HUES64 (cell line): ENCODE measurements at regions not wholly inside any gene's neighbourhood (a gene's known extent, or its start where the extent isn't known, plus 50 kb on each side); places are given as distances from the start of the nearest gene placed in this dataset.

ENCODE experiments used
- H3K27ac ChIP-seq: 2 replicates; pipeline ENCODE4 v1.7.0; 2013; ENCODE audit warnings: low read depth, low read length, inconsistent platforms
- H3K27me3 ChIP-seq: 2 replicates; pipeline ENCODE4 v1.6.1; 2013; ENCODE audit warnings: mild to moderate bottlenecking, low read length; ENCODE audit not compliant: insufficient read depth
- H3K36me3 ChIP-seq: 2 replicates; pipeline ENCODE4 v1.6.1; 2013; ENCODE audit warnings: mild to moderate bottlenecking, low read length; ENCODE audit not compliant: insufficient read depth
- H3K4me1 ChIP-seq: 2 replicates; pipeline ENCODE4 v1.6.1; 2013; ENCODE audit warnings: mild to moderate bottlenecking, low read length, moderate library complexity; ENCODE audit not compliant: insufficient read depth
- H3K4me3 ChIP-seq: 2 replicates; pipeline ENCODE4 v1.5.1; 2013; ENCODE audit warnings: mild to moderate bottlenecking, low read length, moderate library complexity
- H3K9ac ChIP-seq: 2 replicates; pipeline ENCODE4 v1.6.1; 2013; ENCODE audit warnings: mild to moderate bottlenecking, low read depth, low read length
- H3K9me3 ChIP-seq: 2 replicates; pipeline ENCODE4 v1.6.1; 2013; ENCODE audit warnings: low read depth, low read length; ENCODE audit not compliant: insufficient read depth
- WGBS: fragments of 150-250, 120-280 bp; methylation state at CpG from one replicate; pipeline ENCODE4 v1.1.7; 2013; ENCODE audit warnings: missing lambda C conversion rate; 5-methylcytosine and 5-hydroxymethylcytosine counted together

DNA sequence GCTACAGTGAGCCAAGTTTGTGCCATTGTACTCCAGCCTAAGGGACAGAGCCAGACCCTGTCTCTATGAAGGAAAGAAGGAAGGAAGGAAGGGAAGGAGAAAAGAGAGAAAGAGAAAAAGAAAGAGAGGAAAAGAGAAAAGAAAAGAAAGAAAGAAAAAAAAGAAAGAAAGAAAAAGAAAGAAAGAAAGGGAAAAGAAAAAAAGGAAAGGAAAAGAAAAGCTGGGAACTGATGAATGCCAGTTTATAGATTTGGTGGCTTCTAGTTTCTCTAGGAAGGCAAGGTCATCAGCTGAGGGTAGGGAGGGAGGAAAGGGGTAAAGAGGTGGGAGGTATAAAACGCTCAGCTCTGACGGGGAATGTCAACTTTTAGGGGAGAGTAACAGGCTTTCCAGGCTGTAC is 62.3 kb upstream of the AKT3 start:
- no peaks in the 10 kb centered on the region for H3K4me1 ChIP-seq
- no peak overlapping the region for H3K4me3 ChIP-seq
- no peak overlapping the region for H3K9ac ChIP-seq
- H3K36me3 ChIP-seq = no peaks in the 10 kb centered on the region
- 90% methylated on average over 2 of the region's 2 CpGs for WGBS
- H3K27ac ChIP-seq = no peak overlapping the region
- H3K9me3 ChIP-seq = no peaks in the 10 kb centered on the region
- H3K27me3 ChIP-seq = peaks cover 20% of the 10 kb centered on the region

DNA sequence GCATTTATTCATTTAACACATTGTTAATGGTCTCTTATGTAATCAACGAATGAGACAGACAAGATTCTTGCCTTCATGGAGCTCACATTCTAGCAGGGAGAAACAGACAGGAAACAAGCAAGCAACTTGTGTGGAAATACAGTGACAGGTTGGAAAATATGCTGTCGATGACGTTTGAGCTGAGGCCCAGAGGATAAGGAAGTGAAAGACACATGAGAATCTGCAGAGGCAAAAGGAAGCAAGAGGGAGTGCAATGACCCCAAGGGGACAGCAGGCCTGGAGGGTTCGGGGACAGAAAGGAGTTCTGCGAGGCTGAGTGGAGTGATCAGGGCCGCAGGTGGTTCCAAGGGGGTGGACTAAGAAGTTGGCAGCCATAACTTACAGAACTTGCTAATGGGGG is 60.6 kb upstream of the AKT3 start:
- Histone ChIP-seq H3K4me3 (no peak overlapping the region), H3K27me3 (peaks cover 3% of the 10 kb centered on the region), H3K27ac (no peak overlapping the region), H3K36me3 (no peaks in the 10 kb centered on the region), H3K4me1 (no peaks in the 10 kb centered on the region), H3K9me3 (no peaks in the 10 kb centered on the region), H3K9ac (no peak overlapping the region)
- WGBS = 91% methylated on average over 6 of the region's 6 CpGs

DNA sequence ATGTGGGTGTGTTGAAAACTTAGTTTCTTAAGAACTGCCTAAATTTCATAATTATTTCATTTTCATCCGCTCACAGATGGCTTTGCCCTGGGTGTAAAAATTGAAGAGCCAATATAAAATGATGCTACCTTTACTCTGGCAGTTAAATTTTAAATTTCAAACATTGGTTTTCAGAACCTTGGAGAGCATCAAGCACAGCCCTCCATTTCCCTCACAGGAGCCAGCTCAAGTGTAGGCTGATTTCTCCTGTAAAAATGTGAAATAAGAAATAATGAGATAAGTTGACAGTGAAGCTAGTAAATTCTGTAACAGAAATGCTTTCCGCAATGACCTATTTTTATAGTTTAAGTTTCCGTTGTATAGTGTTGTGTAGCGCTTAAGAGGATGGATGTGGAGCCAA is 53.9 kb upstream of the AKT3 start:
- no peaks in the 10 kb centered on the region for H3K27me3 ChIP-seq
- no peak overlapping the region for H3K27ac ChIP-seq
- 98% methylated on average over 3 of the region's 4 CpGs for WGBS
- H3K9ac ChIP-seq = no peak overlapping the region
- H3K9me3 ChIP-seq = no peaks in the 10 kb centered on the region
- H3K4me1 ChIP-seq = no peaks in the 10 kb centered on the region
- H3K4me3 ChIP-seq = no peak overlapping the region
- no peaks in the 10 kb centered on the region for H3K36me3 ChIP-seq

DNA sequence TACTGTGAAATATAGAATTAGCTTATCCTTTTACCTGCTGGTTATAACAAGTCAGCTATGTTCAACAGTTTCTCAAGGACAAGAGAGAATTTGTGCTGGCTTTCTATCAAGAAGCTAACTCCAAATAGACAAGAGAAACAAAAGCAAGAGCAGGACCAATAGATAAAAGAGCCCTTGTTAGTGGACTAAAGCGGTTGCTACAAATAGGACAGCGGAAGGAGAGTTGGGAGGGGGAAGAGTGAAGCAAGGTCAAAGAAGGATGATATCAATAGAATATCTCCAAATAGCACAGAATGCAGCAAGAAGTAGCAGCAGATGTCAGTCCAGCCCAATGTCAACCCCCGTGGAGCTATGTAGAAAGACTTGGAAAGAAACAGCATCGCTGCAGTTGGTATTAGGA is 53.0 kb upstream of the AKT3 start:
- no peaks in the 10 kb centered on the region for H3K9me3 ChIP-seq
- WGBS = 88% methylated on average over 4 of the region's 4 CpGs

DNA sequence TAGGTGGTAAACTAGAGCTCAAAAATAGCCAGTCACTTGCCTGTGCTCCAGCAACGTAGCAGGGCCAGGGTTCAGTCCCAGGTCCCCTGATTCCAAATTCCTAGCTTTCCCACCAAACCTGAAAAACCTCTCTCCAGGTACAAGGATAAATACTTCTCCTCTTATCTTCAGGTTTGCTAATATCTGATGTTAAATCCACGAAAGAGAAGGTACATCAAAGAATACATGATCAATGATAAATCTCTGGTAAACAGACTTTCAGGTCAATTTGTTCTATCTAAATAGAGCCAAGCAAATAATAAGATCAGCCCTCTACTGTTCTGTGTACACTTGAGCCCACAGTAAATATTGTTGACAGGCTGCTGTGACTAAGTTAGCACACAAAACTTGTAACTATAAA is 52.1 kb upstream of the AKT3 start:
- Histone ChIP-seq H3K4me1 (no peaks in the 10 kb centered on the region), H3K4me3 (no peak overlapping the region), H3K27ac (no peak overlapping the region), H3K27me3 (no peaks in the 10 kb centered on the region), H3K9me3 (no peaks in the 10 kb centered on the region), H3K36me3 (no peaks in the 10 kb centered on the region), H3K9ac (no peak overlapping the region)
- 86% methylated on average over 2 of the region's 2 CpGs for WGBS

More for the DNA sequence above, 53.0 kb upstream of the AKT3 start:
- no peak overlapping the region for H3K27ac ChIP-seq
- no peak overlapping the region for H3K4me3 ChIP-seq
- H3K27me3 ChIP-seq = no peaks in the 10 kb centered on the region
- no peaks in the 10 kb centered on the region for H3K4me1 ChIP-seq
- H3K36me3 ChIP-seq = no peaks in the 10 kb centered on the region
- H3K9ac ChIP-seq = no peak overlapping the region
